ENCODE measurements at regions not wholly inside any gene's neighbourhood (a gene's known extent, or its start where the extent isn't known, plus 50 kb on each side); places are given as distances from the start of the nearest gene placed in this dataset.

DNA sequence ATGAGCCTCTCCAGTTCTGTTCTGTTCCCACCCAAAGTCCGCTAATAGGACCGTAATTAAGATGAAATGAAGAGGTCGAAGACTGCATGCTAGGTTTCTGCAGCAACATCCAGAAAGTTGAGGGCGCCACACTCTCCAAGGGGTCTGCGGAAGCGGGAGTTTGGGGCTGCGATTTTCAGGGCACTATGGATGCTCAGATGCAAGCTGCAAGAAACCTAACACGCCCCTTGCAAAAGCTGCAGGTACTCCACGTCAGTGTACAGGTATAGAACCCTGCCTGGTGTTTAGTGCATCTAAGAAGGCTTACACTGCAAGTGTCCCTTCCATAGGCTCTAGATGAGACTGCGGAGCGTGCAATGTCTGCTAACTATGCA is 61.4 kb downstream of the RHOXF2B start:
- WGBS (ENCODE audit: extremely low coverage, insufficient read length, low lambda C conversion rate), result no CpG with 5 or more reads among the region's 11 CpGs
- peaks cover 68 to 70% of the 10 kb centered on the region in 2 experiments for H3K9me3 Mint-ChIP-seq
- Histone ChIP-seq H3K9ac (ENCODE audit: extremely low read depth, insufficient read length, low read length) (no peak overlapping the region), H3K23me2 (ENCODE audit: insufficient read length, low read depth, low read length, poor library complexity, severe bottlenecking) (peaks cover 13% of the 10 kb centered on the region), H3K4me1 (ENCODE audit: insufficient read depth, low read length) (no peaks in the 10 kb centered on the region), H3K23ac (ENCODE audit: insufficient read length, low read depth, low read length) (no peak overlapping the region), H3K79me1 (ENCODE audit: insufficient read depth, low read depth, low read length, poor library complexity, severe bottlenecking) (no peaks in the 10 kb centered on the region), H2BK12ac (ENCODE audit: insufficient read length, low read depth, low read length) (no peak overlapping the region), H3K27me3 (ENCODE audit: insufficient read depth, low read length) (peaks cover 45% of the 10 kb centered on the region; the same call in 1 of the 2 replicates), H3K4me2 (ENCODE audit: insufficient read depth, insufficient read length, low read length) (peak overlapping the region; percentile 60), H3K56ac (ENCODE audit: insufficient read length, low read depth, low read length) (no peak overlapping the region), H4K91ac (ENCODE audit: insufficient read length, low read depth, low read length) (no peak overlapping the region), H2AFZ (ENCODE audit: low read length) (no peak overlapping the region), H2BK5ac (ENCODE audit: insufficient read length, low read length) (no peak overlapping the region), H3K9me3 (ENCODE audit: control insufficient read depth, low read depth, low read length) (peaks cover 20% of the 10 kb centered on the region), H3T11ph (ENCODE audit: low read length) (no peak overlapping the region), H3K79me2 (ENCODE audit: insufficient read depth, low read length) (no peaks in the 10 kb centered on the region), H2BK120ac (ENCODE audit: low read depth, low read length, poor library complexity, severe bottlenecking) (no peak overlapping the region), H3K4ac (ENCODE audit: low read depth, low read length) (no peak overlapping the region), H2BK15ac (ENCODE audit: low read depth, low read length) (no peak overlapping the region), H4K20me1 (ENCODE audit: control insufficient read depth, insufficient read depth, insufficient read length) (no peaks in the 10 kb centered on the region), H2BK20ac (ENCODE audit: low read depth, low read length, poor library complexity, severe bottlenecking) (no peak overlapping the region), H3K14ac (ENCODE audit: insufficient read depth, low read length) (no peak overlapping the region), H4K5ac (ENCODE audit: insufficient read length, low read depth, low read length) (no peak overlapping the region), H3K27ac (ENCODE audit: insufficient read length, low read depth, low read length) (no peak overlapping the region), H4K8ac (replicated peaks; ENCODE audit: insufficient read length, low read depth, low read length) (no peak overlapping the region), H3K18ac (ENCODE audit: insufficient read length, low read depth, low read length) (no peak overlapping the region), H2AK5ac (ENCODE audit: insufficient read length, low read length) (no peak overlapping the region)
- H3K4me1 Mint-ChIP-seq, result peaks cover 7 to 10% of the 10 kb centered on the region in 2 experiments; a peak in 3 of 4 replicates
- TF ChIP-seq, protein P1, sequence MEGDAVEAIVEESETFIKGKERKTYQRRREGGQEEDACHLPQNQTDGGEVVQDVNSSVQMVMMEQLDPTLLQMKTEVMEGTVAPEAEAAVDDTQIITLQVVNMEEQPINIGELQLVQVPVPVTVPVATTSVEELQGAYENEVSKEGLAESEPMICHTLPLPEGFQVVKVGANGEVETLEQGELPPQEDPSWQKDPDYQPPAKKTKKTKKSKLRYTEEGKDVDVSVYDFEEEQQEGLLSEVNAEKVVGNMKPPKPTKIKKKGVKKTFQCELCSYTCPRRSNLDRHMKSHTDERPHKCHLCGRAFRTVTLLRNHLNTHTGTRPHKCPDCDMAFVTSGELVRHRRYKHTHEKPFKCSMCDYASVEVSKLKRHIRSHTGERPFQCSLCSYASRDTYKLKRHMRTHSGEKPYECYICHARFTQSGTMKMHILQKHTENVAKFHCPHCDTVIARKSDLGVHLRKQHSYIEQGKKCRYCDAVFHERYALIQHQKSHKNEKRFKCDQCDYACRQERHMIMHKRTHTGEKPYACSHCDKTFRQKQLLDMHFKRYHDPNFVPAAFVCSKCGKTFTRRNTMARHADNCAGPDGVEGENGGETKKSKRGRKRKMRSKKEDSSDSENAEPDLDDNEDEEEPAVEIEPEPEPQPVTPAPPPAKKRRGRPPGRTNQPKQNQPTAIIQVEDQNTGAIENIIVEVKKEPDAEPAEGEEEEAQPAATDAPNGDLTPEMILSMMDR (conservative IDR thresholded peaks at IDR 0.05), result no peak
- peak overlapping the region; percentile 62 to 87 for H3K4me3 Mint-ChIP-seq
- DNase-seq, result no peak
- peaks cover 94% of the 10 kb centered on the region for H3K27me3 Mint-ChIP-seq (ENCODE audit: low read depth)
- H3K36me3 Mint-ChIP-seq (ENCODE audit: insufficient read depth in 1 of 3, low read depth in 3 of 3), result peaks cover 2 to 4% (median 3%) of the 10 kb centered on the region in 3 experiments; a peak in 3 of 7 replicates
- no peak overlapping the region for H3K27ac Mint-ChIP-seq

Measured in H9 (cell line).